GM12874 (cell line): ENCODE measurements at regions not wholly inside any gene's neighbourhood (a gene's known extent, or its start where the extent isn't known, plus 50 kb on each side); places are given as distances from the start of the nearest gene placed in this dataset.

Source experiments
- TF ChIP-seq, protein P1 (sequence below): IDR thresholded peaks from 2 replicates; pipeline ENCODE4 v1.5.1; 2011; ENCODE audit warnings: low read depth, mild to moderate bottlenecking, control low read depth, low read length, moderate library complexity; ENCODE audit not compliant: insufficient read depth

DNA sequence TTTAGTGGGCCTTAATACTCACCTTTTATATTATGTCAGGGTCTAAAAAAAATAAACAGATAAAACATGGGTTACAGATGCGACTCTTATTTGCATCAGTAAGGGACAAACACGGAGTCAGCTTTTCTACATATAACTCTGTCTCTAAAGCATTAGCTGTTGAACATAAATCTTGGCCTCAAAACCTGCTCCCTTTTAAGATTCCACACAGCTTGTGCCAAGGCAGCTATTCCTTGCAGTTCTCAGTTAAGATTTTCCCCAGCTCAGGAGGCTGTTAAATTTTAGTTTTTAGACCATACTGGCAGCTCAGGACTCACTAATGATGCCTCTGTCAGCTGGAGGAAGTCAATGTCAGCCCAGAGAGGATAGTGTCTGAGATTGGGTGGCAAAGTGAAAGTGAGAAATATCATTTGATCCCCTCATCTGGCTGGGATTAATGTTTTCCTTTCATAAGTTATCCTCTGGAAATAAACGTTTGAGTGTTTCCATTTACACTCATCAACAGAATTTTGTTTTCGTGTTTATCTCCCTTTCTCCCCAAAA, 287.5 kb downstream of the ELAVL2 start:
- TF ChIP-seq, protein P1, sequence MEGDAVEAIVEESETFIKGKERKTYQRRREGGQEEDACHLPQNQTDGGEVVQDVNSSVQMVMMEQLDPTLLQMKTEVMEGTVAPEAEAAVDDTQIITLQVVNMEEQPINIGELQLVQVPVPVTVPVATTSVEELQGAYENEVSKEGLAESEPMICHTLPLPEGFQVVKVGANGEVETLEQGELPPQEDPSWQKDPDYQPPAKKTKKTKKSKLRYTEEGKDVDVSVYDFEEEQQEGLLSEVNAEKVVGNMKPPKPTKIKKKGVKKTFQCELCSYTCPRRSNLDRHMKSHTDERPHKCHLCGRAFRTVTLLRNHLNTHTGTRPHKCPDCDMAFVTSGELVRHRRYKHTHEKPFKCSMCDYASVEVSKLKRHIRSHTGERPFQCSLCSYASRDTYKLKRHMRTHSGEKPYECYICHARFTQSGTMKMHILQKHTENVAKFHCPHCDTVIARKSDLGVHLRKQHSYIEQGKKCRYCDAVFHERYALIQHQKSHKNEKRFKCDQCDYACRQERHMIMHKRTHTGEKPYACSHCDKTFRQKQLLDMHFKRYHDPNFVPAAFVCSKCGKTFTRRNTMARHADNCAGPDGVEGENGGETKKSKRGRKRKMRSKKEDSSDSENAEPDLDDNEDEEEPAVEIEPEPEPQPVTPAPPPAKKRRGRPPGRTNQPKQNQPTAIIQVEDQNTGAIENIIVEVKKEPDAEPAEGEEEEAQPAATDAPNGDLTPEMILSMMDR = no peak

DNA sequence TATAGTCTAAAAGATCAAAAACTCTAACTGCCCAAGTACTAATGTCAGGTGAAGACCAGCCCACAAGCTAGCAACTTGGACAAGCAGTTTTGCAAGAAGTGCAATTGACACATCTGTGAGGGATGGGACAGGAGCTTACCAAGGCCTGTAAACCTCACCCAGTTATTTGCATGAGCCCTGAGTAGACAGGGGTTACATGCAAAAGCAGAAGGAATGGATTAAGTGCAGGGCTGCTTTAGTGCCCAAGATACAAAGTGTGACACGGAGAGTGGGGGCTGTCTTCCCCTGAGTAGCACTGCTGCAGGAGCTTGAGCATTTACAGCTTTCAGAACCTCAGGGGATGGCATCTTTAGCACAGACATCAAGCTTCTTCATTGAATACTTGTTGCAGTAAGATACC, 286.7 kb downstream of the ELAVL2 start:
- TF ChIP-seq, protein P1 = no peak

DNA sequence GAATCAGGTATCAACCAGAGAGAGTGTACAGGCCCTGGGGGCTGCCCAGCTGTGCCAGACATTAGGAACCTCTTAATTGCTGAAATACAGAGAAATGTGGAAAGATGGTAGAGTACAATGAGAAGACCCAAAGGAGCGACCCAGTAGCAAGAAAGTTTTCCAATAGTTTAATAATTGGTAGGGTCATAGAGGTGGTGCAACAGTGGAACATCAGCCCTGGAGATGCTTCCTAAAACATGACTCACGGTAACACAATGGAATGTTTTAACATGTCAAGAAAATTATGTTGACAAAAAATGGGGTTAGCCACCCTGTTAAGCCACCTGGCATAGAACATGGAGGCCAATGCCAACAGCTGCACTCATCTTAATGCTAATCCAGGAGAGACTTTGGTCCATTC, 284.1 kb downstream of the ELAVL2 start:
- TF ChIP-seq, protein P1 = no peak

DNA sequence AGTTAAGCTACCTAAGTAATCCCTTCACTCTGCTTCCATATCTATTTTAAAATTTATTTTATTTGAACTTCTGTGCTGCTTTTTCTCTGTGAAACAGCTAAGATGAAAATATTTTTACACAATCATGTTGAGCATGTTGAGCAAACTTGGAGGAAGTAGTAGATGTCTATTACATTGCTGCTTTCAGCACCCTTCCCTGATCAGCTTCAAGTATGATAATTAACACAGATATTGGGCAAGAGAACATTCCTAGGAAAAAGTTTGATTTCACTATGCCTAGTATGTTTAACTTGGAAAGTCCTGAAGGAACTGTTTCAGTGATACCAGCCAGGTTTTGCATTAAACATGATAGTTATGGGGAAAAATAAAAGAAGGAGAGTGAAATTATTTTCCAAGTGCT, 283.6 kb downstream of the ELAVL2 start:
- TF ChIP-seq, protein P1 = no peak

DNA sequence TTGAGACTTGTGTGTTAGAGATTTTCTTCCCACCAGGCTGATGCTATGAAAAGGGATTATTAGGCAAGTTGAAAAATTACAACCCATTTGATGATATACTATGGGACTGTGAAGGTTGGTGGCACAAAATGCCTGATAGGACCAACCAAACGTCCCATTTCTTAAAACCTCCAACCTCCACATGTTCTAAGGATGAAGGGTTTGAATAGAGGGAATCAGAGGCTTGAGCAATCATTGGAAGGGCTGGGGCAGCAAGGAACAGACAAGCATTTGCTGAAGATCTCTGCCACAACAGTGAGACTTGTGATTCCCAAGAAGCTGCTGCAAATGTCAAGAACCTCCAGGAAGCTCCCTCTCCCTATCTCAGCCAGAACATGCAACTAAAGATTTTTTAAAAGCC, 283.1 kb downstream of the ELAVL2 start:
- TF ChIP-seq, protein P1 = no peak

DNA sequence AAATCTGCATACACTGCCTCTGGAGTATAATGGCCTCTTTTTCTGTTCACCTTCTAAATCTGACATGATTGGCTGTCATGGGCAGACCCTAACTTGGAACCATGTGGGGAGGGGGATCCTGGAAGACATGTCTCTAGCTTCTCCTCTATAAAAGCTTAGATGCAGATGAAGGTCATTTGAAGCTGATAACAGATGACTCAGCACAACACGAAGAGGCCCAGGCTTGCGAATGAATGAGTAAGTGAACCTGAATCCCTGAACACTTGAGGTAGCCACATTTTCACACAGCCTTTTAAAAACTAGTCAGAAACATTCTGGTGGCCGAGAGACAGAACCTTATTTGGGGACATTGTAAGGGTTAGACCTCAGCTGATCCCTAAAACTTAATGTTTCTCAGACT, 282.6 kb downstream of the ELAVL2 start:
- TF ChIP-seq, protein P1 = no peak

DNA sequence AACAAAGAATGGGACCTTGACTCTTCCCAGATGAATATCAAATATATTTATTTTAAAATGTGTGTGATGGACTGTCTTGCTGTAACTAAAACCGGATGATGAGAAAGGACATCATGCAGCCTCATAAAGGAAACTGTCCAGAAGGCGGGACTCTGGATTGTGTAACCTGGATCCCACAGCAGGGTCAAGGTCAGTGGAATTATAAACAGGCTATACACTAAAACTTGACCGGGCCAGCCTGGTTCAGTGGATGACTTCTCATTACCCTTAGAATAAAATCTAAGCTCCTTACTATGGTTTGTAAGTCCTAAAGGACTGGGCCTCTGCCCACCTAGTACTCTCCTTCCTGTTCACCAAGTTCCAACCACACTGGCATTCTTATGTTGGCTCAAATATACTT, 280.3 kb downstream of the ELAVL2 start:
- TF ChIP-seq, protein P1 = no peak
